ENCODE measurements at regions not wholly inside any gene's neighbourhood (a gene's known extent, or its start where the extent isn't known, plus 50 kb on each side); places are given as distances from the start of the nearest gene placed in this dataset.

DNA sequence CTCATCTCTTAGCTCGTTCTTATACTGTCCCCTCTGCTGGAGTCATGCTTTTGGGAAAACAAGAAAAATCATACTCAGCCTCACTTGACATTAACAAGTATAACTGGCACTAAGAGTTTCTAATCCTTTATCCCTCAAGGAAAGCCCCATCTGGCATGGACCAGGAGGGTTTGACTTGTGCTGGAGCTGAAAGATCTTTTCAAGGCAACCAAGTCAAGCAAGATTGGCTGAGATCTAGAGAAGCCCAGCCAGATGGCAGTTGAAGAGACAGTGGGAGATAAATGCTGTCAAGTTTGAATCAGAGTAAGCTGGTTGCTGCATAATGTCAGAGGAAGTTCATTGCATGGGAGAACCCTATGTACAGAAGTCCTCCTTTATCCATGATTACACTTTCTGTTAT lies 336.5 kb upstream of the LRP1B start:
- Histone ChIP-seq H2AFZ (ENCODE audit: low read depth) (no peak overlapping the region), H3K9me2 (no peaks in the 10 kb centered on the region), H3K79me2 (ENCODE audit: insufficient read depth) (no peaks in the 10 kb centered on the region), H3K36me3 (replicated peaks in 1 of 2; ENCODE audit: control insufficient read depth in 1 of 2, insufficient read depth in 2 of 2, low read length in 1 of 2) (no peaks in the 10 kb centered on the region), H4K20me1 (ENCODE audit: insufficient read depth) (no peaks in the 10 kb centered on the region), H3K27ac (ENCODE audit: low read depth in 2 of 2, low read length in 1 of 2) (no peak overlapping the region), H3K9me3 (no peaks in the 10 kb centered on the region), H3K27me3 (ENCODE audit: insufficient read depth) (no peaks in the 10 kb centered on the region), H3K4me3 (ENCODE audit: low read depth in 2 of 2, low read length in 1 of 2) (no peak overlapping the region), H3K4me1 (ENCODE audit: control insufficient read depth in 1 of 2, insufficient read depth in 2 of 2, low read depth in 1 of 2, low read length in 1 of 2) (no peaks in the 10 kb centered on the region), H3K9ac (no peak overlapping the region), H3K4me2 (no peak overlapping the region), H3F3A (replicated peaks; ENCODE audit: insufficient read depth) (no peaks in the 10 kb centered on the region)
- CTCF ChIA-PET = no interaction called here
- DNase-seq = no peak
- TF ChIP-seq TAF1 (IDR thresholded peaks at IDR 0.05; ENCODE audit: borderline replicate concordance, low read depth, low read length) (no peak), RFX5 (IDR thresholded peaks at IDR 0.05; ENCODE audit: low read length) (no peak), MXI1 (IDR thresholded peaks at IDR 0.05; ENCODE audit: low read depth, low read length) (no peak), YY1 (IDR thresholded peaks at IDR 0.05; ENCODE audit: low read depth) (no peak)
- TF ChIP-seq, protein P1, sequence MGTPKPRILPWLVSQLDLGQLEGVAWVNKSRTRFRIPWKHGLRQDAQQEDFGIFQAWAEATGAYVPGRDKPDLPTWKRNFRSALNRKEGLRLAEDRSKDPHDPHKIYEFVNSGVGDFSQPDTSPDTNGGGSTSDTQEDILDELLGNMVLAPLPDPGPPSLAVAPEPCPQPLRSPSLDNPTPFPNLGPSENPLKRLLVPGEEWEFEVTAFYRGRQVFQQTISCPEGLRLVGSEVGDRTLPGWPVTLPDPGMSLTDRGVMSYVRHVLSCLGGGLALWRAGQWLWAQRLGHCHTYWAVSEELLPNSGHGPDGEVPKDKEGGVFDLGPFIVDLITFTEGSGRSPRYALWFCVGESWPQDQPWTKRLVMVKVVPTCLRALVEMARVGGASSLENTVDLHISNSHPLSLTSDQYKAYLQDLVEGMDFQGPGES (IDR thresholded peaks at IDR 0.05; ENCODE audit: low read depth, low read length) = no peak
- TF ChIP-seq, protein P2, sequence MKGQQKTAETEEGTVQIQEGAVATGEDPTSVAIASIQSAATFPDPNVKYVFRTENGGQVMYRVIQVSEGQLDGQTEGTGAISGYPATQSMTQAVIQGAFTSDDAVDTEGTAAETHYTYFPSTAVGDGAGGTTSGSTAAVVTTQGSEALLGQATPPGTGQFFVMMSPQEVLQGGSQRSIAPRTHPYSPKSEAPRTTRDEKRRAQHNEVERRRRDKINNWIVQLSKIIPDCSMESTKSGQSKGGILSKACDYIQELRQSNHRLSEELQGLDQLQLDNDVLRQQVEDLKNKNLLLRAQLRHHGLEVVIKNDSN (IDR thresholded peaks at IDR 0.05; ENCODE audit: borderline replicate concordance, low read depth) = no peak
- TF ChIP-seq, protein P3, sequence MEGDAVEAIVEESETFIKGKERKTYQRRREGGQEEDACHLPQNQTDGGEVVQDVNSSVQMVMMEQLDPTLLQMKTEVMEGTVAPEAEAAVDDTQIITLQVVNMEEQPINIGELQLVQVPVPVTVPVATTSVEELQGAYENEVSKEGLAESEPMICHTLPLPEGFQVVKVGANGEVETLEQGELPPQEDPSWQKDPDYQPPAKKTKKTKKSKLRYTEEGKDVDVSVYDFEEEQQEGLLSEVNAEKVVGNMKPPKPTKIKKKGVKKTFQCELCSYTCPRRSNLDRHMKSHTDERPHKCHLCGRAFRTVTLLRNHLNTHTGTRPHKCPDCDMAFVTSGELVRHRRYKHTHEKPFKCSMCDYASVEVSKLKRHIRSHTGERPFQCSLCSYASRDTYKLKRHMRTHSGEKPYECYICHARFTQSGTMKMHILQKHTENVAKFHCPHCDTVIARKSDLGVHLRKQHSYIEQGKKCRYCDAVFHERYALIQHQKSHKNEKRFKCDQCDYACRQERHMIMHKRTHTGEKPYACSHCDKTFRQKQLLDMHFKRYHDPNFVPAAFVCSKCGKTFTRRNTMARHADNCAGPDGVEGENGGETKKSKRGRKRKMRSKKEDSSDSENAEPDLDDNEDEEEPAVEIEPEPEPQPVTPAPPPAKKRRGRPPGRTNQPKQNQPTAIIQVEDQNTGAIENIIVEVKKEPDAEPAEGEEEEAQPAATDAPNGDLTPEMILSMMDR (IDR thresholded peaks at IDR 0.05) = no peak
- POLR2A ChIA-PET = no interaction called here
- WGBS (ENCODE audit: low lambda C conversion rate) = 22% methylated on average over 1 of the region's 1 CpG

DNA sequence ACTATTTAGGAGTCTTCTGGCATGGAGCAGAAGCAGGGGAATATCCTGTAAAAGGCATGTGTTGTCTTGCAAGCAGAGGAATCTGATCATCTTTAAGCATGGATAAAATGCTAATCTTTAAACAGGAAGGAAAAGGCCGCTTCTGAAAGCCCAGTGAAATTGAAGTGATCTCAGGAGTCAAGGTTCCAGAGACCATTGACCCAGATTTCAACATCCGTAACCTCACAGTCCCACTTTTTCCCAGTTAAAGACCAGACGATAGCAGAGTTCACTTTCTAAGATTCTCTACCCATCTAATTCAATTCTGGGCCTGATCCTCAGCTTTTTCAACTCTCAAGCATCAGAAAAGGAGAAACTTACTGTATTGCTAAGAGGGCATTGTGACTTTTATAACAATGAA lies 332.2 kb upstream of the LRP1B start:
- DNase-seq = no peak
- Histone ChIP-seq H3K36me3 (replicated peaks in 1 of 2; ENCODE audit: control insufficient read depth in 1 of 2, insufficient read depth in 2 of 2, low read length in 1 of 2) (no peaks in the 10 kb centered on the region), H3K9me2 (no peaks in the 10 kb centered on the region), H2AFZ (ENCODE audit: low read depth) (no peak overlapping the region), H3K9me3 (no peaks in the 10 kb centered on the region), H3K9ac (no peak overlapping the region), H4K20me1 (ENCODE audit: insufficient read depth) (no peaks in the 10 kb centered on the region), H3K79me2 (ENCODE audit: insufficient read depth) (no peaks in the 10 kb centered on the region), H3K27ac (ENCODE audit: low read depth in 2 of 2, low read length in 1 of 2) (no peak overlapping the region), H3K4me2 (no peak overlapping the region), H3K4me1 (ENCODE audit: control insufficient read depth in 1 of 2, insufficient read depth in 2 of 2, low read depth in 1 of 2, low read length in 1 of 2) (no peaks in the 10 kb centered on the region), H3K27me3 (ENCODE audit: insufficient read depth) (no peaks in the 10 kb centered on the region), H3F3A (replicated peaks; ENCODE audit: insufficient read depth) (no peaks in the 10 kb centered on the region), H3K4me3 (ENCODE audit: low read depth in 2 of 2, low read length in 1 of 2) (no peak overlapping the region)
- ChIA-PET POLR2A (no interaction called here), CTCF (no interaction called here)
- 49% methylated on average over 3 of the region's 3 CpGs for WGBS (ENCODE audit: low lambda C conversion rate)
- no peak for TF ChIP-seq POLR2AphosphoS5 (IDR thresholded peaks at IDR 0.05; ENCODE audit: low read depth, low read length)
- TF ChIP-seq, protein P2 (IDR thresholded peaks at IDR 0.05; ENCODE audit: borderline replicate concordance, low read depth) = no peak
- TF ChIP-seq RXRA (IDR thresholded peaks at IDR 0.05; ENCODE audit: borderline replicate concordance, low read depth) = no peak
- TF ChIP-seq ELF1 (IDR thresholded peaks at IDR 0.05) = no peak
- TF ChIP-seq, protein P1 (IDR thresholded peaks at IDR 0.05; ENCODE audit: low read depth, low read length) = no peak
- TF ChIP-seq FOSL2 (IDR thresholded peaks at IDR 0.05; ENCODE audit: borderline replicate concordance, low read depth) = no peak
- TF ChIP-seq, protein P4, sequence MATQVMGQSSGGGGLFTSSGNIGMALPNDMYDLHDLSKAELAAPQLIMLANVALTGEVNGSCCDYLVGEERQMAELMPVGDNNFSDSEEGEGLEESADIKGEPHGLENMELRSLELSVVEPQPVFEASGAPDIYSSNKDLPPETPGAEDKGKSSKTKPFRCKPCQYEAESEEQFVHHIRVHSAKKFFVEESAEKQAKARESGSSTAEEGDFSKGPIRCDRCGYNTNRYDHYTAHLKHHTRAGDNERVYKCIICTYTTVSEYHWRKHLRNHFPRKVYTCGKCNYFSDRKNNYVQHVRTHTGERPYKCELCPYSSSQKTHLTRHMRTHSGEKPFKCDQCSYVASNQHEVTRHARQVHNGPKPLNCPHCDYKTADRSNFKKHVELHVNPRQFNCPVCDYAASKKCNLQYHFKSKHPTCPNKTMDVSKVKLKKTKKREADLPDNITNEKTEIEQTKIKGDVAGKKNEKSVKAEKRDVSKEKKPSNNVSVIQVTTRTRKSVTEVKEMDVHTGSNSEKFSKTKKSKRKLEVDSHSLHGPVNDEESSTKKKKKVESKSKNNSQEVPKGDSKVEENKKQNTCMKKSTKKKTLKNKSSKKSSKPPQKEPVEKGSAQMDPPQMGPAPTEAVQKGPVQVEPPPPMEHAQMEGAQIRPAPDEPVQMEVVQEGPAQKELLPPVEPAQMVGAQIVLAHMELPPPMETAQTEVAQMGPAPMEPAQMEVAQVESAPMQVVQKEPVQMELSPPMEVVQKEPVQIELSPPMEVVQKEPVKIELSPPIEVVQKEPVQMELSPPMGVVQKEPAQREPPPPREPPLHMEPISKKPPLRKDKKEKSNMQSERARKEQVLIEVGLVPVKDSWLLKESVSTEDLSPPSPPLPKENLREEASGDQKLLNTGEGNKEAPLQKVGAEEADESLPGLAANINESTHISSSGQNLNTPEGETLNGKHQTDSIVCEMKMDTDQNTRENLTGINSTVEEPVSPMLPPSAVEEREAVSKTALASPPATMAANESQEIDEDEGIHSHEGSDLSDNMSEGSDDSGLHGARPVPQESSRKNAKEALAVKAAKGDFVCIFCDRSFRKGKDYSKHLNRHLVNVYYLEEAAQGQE (IDR thresholded peaks at IDR 0.05; ENCODE audit: low read depth, low read length) = no peak
- TF ChIP-seq, protein P5, sequence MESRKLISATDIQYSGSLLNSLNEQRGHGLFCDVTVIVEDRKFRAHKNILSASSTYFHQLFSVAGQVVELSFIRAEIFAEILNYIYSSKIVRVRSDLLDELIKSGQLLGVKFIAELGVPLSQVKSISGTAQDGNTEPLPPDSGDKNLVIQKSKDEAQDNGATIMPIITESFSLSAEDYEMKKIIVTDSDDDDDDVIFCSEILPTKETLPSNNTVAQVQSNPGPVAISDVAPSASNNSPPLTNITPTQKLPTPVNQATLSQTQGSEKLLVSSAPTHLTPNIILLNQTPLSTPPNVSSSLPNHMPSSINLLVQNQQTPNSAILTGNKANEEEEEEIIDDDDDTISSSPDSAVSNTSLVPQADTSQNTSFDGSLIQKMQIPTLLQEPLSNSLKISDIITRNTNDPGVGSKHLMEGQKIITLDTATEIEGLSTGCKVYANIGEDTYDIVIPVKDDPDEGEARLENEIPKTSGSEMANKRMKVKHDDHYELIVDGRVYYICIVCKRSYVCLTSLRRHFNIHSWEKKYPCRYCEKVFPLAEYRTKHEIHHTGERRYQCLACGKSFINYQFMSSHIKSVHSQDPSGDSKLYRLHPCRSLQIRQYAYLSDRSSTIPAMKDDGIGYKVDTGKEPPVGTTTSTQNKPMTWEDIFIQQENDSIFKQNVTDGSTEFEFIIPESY (IDR thresholded peaks at IDR 0.05; ENCODE audit: borderline replicate concordance, low read depth) = no peak
- TF ChIP-seq, protein P6, sequence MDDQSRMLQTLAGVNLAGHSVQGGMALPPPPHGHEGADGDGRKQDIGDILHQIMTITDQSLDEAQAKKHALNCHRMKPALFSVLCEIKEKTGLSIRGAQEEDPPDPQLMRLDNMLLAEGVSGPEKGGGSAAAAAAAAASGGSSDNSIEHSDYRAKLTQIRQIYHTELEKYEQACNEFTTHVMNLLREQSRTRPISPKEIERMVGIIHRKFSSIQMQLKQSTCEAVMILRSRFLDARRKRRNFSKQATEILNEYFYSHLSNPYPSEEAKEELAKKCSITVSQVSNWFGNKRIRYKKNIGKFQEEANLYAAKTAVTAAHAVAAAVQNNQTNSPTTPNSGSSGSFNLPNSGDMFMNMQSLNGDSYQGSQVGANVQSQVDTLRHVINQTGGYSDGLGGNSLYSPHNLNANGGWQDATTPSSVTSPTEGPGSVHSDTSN (IDR thresholded peaks at IDR 0.05) = no peak
- no peak for TF ChIP-seq YY1 (IDR thresholded peaks at IDR 0.05; ENCODE audit: low read depth)
